Epidermal melanocyte (primary cell): ENCODE measurements at regions not wholly inside any gene's neighbourhood (a gene's known extent, or its start where the extent isn't known, plus 50 kb on each side); places are given as distances from the start of the nearest gene placed in this dataset.

Experiments used
- DNase-seq: peaks from one replicate; pipeline ENCODE4 v3.0.0; 2011; ENCODE audit warnings: low spot score; ENCODE audit not compliant: insufficient read length

DNA sequence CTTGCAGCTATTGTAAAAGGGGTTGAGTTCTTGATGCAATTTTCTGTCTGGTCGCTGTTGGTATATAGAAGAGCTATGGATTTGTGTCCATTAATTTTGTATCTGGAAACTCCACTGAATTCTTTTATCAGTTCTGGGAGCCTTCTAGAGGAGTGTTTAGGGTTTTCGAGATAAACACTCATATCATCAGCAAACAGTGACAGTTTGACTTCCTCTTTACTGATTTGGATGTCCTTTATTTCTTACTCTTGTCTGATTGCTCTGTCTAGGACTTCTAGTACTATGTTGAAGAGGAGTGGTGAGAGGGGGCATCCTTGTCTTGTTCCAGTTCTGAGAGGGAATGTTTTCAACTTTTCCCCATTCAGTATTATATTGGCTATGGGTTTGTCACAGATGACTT, 120.8 kb upstream of the SSTR4 start:
- no peak for DNase-seq

DNA sequence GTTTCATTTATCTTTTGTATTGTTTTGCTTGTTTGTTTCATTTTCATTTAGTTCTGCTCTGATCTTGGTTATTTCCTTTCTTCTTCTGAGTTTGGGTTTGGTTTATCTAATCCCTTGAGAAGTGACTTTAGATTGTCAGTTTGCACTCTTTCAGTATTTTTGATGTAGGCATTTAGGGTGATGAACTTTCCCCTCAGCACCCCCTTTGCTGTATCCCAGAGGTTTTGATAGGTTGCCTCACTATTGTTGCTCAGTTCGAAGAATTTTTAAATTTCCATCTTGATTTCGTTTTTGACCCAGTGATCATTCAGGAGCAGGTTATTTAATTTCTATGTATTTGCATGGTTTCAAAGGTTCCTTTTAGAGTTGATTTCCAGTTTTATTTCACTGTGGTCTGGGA, 119.6 kb upstream of the SSTR4 start:
- no peak for DNase-seq

DNA sequence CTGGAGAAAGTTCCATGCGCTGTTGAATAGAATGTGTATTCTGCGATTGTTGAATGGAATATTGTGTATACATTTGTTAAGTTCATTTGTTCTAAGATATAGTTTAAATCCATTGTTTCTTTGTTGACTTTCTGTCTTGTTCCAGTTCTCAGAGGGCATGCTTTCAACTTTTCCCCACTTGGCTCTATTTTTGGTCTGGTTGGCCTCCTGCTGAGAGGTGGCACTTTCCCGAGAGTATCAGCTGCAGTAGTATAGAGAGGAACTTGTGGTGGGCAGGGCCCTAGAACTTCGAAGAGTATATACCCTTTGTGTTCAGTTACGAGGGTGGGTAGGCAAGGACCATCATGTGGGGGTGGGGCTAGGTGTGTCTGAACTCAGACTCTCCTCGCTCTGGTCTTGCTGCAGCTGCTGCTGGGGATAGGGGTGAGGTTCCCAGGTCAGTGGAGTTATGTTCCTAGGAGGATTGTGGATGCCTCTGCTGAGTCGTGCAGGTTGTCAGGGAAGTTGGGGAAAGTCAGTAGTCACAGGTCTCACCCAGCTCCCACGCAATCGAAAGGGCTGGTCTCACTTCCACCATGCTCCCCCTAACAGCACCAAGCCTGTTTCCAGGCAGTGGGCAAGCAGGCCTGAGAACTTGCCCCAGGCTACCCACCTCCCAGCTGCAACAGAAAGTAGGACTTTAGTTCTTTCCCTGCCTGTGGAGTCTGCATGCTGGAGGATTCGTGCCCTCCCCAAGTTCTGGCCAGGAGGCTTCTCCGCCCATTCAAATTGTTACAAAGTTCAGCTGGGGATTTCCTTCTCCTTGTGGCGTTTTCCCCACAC, 118.9 kb upstream of the SSTR4 start:
- no peak for DNase-seq

DNA sequence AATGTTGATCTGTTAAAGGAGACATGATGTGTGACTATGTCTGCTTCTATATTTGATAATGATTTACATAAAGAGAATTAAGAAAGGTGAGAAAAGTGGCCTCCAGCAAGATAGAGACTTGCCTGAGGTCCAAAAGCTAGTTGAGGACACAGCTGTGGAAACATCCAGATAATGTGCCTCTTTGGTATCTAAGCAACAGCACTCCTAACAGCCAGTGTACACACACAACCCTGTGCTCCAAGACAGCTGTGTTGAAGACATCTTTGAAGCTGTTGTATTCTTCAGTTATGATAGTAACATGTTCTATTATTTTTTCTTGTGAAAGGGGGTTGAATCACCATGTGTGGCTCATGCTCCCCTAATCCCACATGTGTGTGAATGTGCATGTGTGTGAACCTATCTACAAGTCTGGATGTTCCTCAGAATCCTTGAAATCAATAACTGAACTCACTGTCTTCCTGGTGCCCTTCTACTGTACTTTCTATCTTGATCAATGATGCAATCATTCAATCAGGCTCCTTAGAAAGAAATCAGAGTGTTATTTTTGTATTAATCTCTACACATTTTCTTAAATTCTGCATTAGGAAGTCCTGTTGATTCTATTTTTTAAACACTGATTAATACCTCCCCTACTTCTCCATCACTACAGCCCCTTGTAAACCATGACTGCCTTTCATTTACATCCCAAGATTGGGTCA, 116.7 kb upstream of the SSTR4 start:
- DNase-seq: no peak

DNA sequence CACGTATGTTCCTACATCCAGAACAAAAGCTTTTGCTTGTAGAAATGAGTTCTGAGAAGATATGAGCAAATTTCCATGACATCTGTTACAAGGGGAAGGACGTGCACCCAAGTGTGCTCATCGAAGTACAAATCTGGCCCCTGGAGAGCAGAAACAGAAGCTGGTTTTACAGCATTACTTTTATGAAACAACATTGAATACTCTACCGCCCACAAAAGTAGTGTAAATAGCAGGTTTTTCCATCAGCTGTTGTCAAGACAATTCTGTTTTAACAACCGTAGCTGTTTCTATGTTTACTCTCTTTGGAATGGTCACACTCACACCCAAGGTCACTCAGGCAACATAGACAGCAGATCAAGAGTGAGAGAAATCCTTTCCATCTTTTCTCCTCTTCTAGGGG, 114.2 kb upstream of the SSTR4 start:
- DNase-seq: no peak

DNA sequence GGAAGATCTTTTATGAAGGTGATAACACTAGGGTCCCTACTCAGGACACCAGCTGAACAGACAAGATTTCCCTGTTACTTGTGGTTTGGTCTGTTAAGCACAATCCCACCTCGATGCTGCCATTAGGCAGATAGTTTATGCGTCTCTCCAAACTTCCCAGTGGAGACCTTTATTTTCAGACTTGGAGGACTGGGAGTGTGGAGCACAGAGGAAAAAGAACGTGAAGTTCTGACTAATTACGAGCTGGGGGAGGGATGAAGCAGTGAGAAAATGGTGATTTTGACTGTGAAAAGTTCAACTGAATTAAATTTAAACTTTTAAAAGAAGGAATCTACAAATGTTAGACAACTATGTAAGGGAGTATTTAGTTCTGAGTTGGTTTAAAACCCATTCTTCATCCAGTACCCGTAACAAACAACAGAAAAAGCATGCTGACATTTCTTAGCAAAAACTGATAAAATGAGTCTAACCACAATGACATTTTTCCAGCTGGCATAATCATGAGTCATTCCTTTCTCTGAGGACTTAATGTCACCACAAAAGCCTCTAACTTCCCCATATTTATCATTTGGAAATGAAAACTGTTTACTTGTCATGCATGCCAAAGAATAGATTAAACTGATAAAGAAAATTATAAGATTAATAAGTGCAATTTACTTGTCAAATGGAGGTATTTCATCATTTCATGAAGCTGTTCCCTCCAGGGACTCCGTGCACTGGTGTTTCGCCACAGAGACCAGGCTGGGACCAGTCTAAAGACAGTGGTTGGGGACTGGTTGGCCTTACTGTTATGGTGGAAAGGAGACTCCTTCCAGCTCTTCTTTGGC, 113.3 kb upstream of the SSTR4 start:
- DNase-seq: peak; percentile 29

DNA sequence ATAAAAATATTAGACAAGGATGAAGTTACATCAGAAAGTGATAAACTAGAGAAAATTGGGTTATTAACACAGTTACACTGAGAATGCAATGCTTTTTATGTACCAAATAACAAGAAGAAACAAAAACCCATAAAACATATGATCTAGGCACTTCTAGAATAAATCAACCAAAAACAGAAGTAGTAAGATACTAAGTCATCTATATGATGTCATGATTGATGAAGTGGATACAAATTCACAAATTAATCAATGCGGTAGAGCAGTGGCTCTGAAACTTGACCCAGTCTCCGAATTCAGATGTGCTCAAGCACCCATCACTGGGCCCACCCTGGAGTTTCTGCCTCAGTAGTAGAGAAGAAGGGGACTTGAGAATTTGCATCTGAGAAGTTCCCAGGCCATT, 112.1 kb upstream of the SSTR4 start:
- no peak for DNase-seq

DNA sequence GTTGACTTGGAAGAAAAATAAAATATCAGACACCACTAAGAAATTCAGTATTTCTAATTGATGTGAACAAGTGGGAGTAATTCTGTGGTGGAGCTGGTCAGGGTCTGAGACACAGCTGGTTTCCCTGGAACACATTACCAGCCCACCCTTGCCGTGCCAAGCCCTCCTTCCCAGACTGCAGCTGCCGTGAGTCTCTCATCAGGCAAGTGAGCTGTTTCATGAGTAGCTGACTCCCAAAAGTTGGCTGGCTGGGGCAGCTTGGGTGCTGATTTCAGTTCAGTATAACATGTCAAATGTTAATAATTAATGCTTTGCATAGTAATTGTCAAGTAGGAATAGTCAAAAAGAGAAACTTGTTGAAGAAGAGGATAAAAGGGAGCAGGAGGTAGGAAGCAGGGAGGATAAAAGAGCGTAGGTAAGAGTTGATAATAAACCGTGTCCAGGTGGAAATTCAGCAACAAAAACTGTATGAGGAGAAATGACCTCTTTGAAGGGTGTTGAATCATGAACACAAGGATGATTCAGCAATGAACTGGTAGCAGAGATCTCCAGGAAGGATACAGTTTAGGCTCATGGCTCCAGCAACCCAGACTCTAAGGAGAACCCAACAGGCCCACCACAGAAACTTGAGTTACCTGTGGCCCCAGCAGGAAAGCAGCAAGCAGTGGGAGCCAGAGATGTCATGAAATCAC, 110.9 kb upstream of the SSTR4 start:
- DNase-seq: no peak

DNA sequence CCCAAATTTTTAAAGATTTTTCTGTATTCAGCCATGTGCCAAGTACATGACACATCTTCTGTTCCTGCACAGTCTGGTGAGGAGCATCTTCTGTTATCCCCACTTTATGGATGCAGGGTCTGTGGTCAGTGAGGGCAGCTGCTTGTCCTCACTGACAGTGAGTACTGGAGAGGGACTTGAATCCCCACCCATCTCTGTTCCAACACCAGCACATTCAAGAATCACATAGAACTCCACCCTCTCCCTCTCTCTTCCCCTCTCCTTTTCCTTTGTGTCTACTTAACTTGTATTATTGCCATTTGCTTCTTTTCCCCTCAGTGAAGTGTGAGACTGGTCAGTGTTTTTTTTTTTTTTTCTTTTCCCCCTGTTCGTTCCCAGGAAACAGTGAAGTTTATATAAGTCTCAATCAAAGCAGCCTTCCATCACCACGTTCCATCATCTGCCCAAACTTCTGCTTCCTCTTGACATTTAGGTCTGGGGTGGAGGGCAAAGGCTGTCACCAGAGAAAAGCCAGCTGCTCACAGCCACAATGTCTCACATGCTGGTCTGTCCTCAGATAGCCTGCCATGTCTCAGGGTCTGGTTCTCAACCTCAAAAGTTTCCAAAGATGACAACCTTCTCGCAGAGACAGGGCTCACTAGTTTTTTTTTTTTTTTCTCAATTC, 110.0 kb upstream of the SSTR4 start:
- no peak for DNase-seq

DNA sequence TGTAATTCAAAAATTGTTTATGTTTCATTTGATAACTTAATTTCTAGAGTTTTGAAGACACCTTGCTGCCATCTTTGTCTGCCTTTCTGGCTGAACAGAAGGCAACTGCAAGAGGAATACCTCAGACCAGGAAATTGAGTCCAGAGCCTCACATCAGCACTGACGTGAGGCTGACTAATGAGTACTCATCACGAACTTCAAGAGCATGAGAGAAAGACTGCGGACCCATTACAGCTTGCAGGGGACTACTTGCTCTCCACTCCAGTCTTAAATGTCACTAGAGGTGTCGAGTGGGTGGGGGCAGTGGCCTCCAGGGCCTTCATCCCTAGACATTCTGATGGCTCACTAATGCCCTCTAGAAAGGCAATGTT, 109.5 kb upstream of the SSTR4 start:
- no peak for DNase-seq

DNA sequence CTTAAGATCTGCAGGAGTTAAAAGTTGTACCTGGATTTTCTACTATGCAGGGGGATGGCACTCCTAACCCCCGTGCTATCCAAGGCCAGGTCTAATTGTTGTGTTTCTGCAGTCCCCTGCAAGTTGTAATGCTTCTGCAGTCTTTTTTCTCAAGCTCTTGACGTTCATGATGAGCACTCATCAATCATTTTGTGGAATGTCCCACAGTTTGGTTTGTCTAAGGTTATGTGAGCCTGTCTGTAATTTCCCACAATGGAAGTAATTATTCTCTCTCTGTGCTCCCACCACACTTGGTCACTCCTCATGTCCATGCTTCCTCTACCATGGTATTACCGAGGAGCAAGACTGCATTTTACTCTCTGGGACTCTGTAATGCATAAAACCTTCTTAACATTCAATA, 107.6 kb upstream of the SSTR4 start:
- no peak for DNase-seq

DNA sequence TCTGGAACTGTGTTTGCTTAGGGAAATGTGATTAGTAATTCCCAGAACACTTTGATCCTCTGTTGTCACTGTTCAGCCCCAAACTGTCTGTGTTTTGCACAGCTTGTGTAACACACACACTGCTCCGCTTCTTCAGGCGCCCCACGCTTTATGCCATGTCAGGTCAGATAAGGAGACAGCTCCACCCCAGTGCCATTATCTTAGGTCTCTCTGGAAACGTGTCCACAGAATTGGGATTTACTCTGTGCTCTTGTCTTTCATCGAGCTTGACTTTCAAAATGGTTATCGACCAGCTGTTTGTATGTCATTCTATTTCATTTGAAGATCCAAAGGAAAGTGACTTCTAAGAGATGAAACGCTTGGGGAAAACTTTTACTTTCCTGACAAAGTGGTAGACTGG, 106.4 kb upstream of the SSTR4 start:
- DNase-seq: no peak

DNA sequence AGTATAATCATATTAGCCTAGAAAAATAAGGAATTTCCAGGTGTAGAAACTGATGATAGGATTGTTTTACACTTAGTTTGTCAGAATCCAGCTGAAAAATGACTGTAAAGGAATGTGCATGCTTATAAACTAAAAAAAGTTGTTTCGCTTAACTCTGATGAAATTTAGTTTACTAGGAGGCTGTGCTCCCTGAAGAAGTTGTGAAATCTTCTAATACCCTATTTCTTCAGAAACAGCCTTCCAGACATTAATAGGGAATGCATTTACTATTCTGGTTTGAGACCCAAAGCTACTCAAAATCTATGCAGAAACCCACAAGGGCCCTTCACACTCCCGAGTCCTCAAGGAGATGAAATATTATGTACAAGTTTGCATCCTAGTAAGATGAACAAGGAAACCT, 105.5 kb upstream of the SSTR4 start:
- DNase-seq: no peak

DNA sequence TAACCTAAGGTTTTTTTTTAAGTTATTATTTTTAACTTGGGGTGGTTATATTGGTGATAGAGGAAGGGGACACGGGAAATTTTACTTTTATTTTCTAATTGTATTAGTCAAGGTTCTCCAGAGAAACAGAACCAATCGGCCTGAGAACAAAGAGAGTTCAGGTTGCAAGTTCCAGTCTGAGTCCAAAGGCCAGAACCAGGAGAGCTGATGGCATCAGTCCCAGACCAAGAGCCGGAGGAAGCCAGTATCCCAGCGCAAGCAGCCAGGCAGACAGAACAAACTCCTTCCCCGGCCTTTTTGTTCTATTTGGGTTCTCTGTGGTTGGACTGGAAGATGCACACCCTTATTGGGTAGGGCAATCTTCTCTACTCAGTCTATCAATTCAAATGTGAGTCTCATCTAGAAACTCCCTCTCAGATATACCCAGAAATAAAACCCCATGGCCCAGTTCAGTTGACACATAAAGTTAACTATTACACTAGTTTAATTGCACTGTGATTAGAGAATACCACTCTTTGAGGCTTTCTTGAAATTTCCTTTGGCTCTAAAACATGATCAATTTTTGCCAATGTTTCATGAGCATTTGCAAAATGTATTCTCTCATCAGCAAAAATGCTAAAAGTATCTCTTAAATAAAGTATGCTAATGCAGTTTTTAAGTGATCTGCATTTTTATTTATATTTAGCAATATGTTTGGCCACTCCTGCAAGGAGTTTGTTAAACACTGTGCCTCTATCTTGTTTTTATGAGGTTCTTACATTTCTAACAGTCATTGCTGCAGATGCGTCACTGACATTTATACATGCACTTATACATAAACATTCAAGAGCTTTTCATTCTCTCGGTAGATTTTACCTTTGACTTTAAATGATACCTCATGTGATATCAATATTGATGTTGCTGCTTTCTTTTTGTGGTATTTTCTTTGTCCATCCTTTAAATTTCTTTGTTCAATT, 103.2 kb upstream of the SSTR4 start:
- DNase-seq: no peak

DNA sequence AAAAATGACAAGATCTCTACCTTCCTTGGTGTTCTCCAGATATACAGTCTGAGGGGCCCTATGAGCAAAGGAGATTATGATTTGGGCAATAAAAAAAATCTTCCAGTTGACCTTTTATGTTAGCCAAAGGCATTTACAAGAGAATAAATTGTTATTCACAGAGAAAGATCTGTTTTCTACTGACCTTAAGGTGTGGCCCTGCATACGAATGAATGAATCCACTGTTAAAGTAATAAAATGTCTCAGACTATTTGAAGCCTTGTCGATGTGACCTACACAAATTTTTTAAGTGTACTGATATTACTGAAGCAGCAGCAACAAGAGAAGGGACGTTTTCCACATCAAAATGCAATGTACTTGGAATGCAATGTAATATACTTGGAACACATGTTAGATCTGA, 95.9 kb upstream of the SSTR4 start:
- no peak for DNase-seq

DNA sequence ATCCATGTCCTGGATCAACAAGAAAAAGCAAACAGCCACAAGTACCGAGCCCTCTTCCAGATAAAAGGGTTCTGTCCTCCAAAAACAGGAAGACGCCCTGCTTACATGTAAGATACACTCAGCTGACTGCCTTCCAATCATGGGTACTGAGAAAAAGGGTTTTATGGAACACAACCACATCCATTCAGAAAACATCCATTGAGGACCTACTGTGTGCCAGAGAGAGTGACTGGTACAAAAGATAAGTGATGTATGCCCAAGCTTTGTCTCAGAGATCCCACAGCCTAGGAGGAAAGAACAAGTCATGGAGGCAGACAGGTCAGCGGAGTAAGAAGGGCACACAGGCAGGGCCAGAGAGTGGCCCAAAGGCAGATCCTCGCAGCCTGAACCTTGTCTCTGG, 94.8 kb upstream of the SSTR4 start:
- no peak for DNase-seq

DNA sequence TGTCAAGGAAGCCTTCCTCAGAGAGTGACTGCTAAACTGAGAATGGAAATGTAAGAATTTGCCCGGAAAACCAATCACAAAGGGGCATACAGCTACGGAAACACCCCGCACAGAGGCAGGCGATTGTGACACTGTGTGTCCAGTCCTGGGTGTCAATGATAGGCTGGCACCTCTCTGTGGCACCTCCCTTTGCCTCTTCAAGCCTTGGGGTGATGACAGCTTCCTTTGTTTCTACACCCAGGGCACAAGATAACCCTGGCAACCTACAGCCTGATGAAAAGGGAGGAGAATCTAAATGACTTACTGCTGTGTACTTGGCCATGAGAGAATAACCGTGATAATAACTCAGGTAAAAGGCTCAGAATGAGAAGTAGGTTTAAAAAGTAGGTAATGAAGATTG, 93.6 kb upstream of the SSTR4 start:
- no peak for DNase-seq

DNA sequence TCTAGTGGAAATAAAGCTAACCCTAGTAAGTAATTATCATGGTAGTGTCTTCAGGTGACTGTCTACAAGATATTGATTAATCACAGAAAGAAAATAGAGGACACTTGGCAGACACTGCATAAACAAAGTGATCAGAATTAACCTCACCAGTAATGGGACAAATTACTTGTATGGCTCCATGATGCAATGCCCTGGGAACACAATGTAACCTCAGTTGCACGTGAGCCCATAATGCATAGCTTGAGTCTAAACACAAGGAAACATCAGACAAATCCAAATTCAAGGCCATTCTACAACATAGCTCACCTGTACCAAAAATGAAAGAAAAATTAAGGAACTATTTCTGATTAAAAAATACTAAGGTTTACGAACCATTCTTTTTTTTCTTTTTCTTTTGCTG, 92.4 kb upstream of the SSTR4 start:
- DNase-seq: no peak

DNA sequence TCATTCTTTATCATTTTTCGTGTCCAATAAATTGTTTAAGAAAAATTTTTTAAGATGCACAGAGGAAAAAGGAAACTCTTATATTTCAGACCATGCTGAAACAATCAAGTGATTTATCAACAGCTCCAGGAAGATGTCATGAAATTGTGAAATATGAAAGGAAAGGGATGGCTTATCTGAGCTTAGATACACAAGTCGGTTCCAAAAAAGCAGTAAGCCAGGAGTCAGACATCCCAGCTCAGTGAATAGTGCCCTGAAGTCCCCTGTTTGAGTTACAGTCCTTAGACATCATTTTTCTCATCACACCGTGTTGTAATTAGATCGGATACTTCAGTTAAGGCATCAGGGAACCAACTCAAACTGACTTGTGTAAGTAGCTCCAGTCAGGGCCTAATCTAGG, 91.0 kb upstream of the SSTR4 start:
- DNase-seq: no peak

DNA sequence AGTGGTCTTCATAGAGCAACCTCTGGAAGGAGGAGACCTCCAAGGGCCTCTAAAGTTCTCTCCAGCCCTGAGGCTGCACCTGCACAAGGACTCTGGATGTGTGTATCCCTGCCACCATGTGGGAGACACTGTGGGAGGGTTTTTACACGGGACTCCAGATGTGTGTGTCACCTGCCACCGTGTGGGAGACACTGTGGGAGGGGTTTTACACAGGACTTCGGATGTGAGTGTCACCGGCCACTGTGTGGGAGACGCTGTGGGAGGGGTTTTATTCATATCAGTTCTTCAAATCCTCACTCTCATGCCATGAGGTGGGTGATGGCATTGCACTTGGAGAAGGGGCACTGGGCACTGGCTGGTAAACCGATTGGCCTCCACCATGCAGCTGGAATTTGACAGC, 90.2 kb upstream of the SSTR4 start:
- DNase-seq: no peak
